HL-60 (cell line): ENCODE measurements at regions not wholly inside any gene's neighbourhood (a gene's known extent, or its start where the extent isn't known, plus 50 kb on each side); places are given as distances from the start of the nearest gene placed in this dataset.

Source experiments
- CTCF ChIP-seq: IDR thresholded peaks from one replicate; pipeline ENCODE4 v1.5.1; 2011; ENCODE audit warnings: low read length, control low read depth, inconsistent platforms; ENCODE audit not compliant: insufficient read depth
- GABPA ChIP-seq: IDR thresholded peaks from 2 replicates; pipeline ENCODE4 v1.6.1; 2012; ENCODE audit warnings: low read depth

- no peak for TF ChIP-seq CTCF
- TF ChIP-seq GABPA, result no peak
These were observed 75.8 kb upstream of the AFF2 start for GRCh38 chrX:148424570-148424969.
